ENCODE measurements at regions not wholly inside any gene's neighbourhood (a gene's known extent, or its start where the extent isn't known, plus 50 kb on each side); places are given as distances from the start of the nearest gene placed in this dataset.

- TF ChIP-seq, protein P1, sequence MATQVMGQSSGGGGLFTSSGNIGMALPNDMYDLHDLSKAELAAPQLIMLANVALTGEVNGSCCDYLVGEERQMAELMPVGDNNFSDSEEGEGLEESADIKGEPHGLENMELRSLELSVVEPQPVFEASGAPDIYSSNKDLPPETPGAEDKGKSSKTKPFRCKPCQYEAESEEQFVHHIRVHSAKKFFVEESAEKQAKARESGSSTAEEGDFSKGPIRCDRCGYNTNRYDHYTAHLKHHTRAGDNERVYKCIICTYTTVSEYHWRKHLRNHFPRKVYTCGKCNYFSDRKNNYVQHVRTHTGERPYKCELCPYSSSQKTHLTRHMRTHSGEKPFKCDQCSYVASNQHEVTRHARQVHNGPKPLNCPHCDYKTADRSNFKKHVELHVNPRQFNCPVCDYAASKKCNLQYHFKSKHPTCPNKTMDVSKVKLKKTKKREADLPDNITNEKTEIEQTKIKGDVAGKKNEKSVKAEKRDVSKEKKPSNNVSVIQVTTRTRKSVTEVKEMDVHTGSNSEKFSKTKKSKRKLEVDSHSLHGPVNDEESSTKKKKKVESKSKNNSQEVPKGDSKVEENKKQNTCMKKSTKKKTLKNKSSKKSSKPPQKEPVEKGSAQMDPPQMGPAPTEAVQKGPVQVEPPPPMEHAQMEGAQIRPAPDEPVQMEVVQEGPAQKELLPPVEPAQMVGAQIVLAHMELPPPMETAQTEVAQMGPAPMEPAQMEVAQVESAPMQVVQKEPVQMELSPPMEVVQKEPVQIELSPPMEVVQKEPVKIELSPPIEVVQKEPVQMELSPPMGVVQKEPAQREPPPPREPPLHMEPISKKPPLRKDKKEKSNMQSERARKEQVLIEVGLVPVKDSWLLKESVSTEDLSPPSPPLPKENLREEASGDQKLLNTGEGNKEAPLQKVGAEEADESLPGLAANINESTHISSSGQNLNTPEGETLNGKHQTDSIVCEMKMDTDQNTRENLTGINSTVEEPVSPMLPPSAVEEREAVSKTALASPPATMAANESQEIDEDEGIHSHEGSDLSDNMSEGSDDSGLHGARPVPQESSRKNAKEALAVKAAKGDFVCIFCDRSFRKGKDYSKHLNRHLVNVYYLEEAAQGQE (IDR thresholded peaks at IDR 0.05; ENCODE audit: insufficient read depth in 1 of 2, low read depth in 2 of 2, low read length in 1 of 2) = no peak
- TF ChIP-seq CTCF (IDR thresholded peaks at IDR 0.05) = no peak
- TF ChIP-seq POLR2AphosphoS5 (IDR thresholded peaks at IDR 0.05; ENCODE audit: low read depth, low read length) = no peak
These were observed 136.2 kb downstream of the KLF12 start for GRCh38 chr13:73997964-73998363.
